ENCODE measurements at regions not wholly inside any gene's neighbourhood (a gene's known extent, or its start where the extent isn't known, plus 50 kb on each side); places are given as distances from the start of the nearest gene placed in this dataset.

DNA sequence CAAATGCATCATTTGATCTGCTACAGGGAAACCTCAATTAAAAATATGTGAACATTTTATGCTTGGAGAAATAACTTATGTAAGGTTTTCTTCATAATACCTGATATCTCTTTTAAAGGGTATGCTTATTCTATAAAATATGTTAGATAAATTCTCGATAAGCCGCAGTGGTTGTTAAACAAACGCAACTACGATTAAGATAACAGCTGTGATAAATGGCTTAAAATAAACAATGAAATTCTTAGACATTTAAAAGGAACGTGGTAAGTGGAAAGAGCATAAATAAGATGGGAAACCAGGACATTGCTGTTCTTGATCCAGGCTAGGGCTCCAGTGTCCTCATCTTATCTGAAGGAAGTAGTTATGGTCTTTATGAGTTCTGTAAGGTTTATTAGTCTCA lies 415.9 kb downstream of the CD83 start:
- no peak for TF ChIP-seq POLR2A (IDR thresholded peaks at IDR 0.05)
- TF ChIP-seq, protein P1, sequence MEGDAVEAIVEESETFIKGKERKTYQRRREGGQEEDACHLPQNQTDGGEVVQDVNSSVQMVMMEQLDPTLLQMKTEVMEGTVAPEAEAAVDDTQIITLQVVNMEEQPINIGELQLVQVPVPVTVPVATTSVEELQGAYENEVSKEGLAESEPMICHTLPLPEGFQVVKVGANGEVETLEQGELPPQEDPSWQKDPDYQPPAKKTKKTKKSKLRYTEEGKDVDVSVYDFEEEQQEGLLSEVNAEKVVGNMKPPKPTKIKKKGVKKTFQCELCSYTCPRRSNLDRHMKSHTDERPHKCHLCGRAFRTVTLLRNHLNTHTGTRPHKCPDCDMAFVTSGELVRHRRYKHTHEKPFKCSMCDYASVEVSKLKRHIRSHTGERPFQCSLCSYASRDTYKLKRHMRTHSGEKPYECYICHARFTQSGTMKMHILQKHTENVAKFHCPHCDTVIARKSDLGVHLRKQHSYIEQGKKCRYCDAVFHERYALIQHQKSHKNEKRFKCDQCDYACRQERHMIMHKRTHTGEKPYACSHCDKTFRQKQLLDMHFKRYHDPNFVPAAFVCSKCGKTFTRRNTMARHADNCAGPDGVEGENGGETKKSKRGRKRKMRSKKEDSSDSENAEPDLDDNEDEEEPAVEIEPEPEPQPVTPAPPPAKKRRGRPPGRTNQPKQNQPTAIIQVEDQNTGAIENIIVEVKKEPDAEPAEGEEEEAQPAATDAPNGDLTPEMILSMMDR (IDR thresholded peaks at IDR 0.05): no peak

Measured in sigmoid colon (tissue), 3 donors.